ENCODE measurements at regions not wholly inside any gene's neighbourhood (a gene's known extent, or its start where the extent isn't known, plus 50 kb on each side); places are given as distances from the start of the nearest gene placed in this dataset.

DNA sequence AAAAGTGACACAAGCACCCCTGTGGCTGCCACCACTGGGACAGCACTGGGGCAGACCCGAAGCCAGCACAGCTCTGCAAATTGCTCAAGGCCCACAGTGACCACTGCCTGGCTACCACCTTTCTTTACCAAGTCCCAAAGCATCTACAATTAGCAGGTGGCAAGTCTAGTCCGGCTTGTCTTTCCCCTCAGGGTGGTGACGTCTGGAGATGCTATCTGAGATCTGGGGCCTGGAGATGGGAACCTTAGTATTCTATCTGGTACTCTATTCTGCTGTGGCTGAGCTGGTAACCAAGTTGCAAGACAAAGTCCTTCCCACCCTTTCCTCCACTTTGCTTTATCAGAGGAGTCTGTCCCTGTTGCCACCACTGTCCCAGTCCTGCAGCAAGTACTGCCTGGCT, 1010.1 kb upstream of the FLRT2 start:
- ATAC-seq (ENCODE audit: insufficient read depth, low read depth) (no peak), DNase-seq (no peak)
- Histone ChIP-seq H3K4me2 (ENCODE audit: insufficient read depth, low read length) (no peak overlapping the region), H3K79me2 (ENCODE audit: insufficient read depth, low read length) (no peaks in the 10 kb centered on the region), H3K27ac (ENCODE audit: low read length) (no peak overlapping the region), H3K27me3 (ENCODE audit: insufficient read depth, low read length, poor library complexity) (no peaks in the 10 kb centered on the region), H2AFZ (ENCODE audit: low read depth, low read length) (no peak overlapping the region), H3K4me3 (ENCODE audit: low read depth in 1 of 2, low read length in 2 of 2) (no peak overlapping the region), H4K20me1 (ENCODE audit: insufficient read depth, low read length) (no peaks in the 10 kb centered on the region), H3K9ac (ENCODE audit: low read depth, low read length) (no peak overlapping the region), H3K9me3 (ENCODE audit: insufficient read depth, low read length, severe bottlenecking) (no peaks in the 10 kb centered on the region), H3K36me3 (ENCODE audit: insufficient read depth, low read length) (no peaks in the 10 kb centered on the region), H3K4me1 (ENCODE audit: insufficient read depth, low read length) (no peaks in the 10 kb centered on the region)
- no peak for TF ChIP-seq EZH2 (IDR thresholded peaks at IDR 0.05; ENCODE audit: borderline replicate concordance, low read depth, low read length, severe bottlenecking)
- TF ChIP-seq, protein P1, sequence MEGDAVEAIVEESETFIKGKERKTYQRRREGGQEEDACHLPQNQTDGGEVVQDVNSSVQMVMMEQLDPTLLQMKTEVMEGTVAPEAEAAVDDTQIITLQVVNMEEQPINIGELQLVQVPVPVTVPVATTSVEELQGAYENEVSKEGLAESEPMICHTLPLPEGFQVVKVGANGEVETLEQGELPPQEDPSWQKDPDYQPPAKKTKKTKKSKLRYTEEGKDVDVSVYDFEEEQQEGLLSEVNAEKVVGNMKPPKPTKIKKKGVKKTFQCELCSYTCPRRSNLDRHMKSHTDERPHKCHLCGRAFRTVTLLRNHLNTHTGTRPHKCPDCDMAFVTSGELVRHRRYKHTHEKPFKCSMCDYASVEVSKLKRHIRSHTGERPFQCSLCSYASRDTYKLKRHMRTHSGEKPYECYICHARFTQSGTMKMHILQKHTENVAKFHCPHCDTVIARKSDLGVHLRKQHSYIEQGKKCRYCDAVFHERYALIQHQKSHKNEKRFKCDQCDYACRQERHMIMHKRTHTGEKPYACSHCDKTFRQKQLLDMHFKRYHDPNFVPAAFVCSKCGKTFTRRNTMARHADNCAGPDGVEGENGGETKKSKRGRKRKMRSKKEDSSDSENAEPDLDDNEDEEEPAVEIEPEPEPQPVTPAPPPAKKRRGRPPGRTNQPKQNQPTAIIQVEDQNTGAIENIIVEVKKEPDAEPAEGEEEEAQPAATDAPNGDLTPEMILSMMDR (IDR thresholded peaks at IDR 0.05; ENCODE audit: borderline replicate concordance, extremely low read depth, low read length, poor library complexity, severe bottlenecking): no peak

- ATAC-seq (ENCODE audit: insufficient read depth, low read depth): no peak
- Histone ChIP-seq H3K4me1 (ENCODE audit: insufficient read depth, low read length) (no peaks in the 10 kb centered on the region), H3K4me2 (ENCODE audit: insufficient read depth, low read length) (no peak overlapping the region), H3K27ac (ENCODE audit: low read length) (no peak overlapping the region), H3K79me2 (ENCODE audit: insufficient read depth, low read length) (no peaks in the 10 kb centered on the region), H4K20me1 (ENCODE audit: insufficient read depth, low read length) (no peaks in the 10 kb centered on the region), H2AFZ (ENCODE audit: low read depth, low read length) (no peak overlapping the region), H3K4me3 (ENCODE audit: low read depth in 1 of 2, low read length in 2 of 2) (no peak overlapping the region), H3K9ac (ENCODE audit: low read depth, low read length) (no peak overlapping the region), H3K27me3 (ENCODE audit: insufficient read depth, low read length, poor library complexity) (no peaks in the 10 kb centered on the region), H3K36me3 (ENCODE audit: insufficient read depth, low read length) (no peaks in the 10 kb centered on the region), H3K9me3 (ENCODE audit: insufficient read depth, low read length, severe bottlenecking) (no peaks in the 10 kb centered on the region)
- no peak for DNase-seq
- no peak for TF ChIP-seq EZH2 (IDR thresholded peaks at IDR 0.05; ENCODE audit: borderline replicate concordance, low read depth, low read length, severe bottlenecking)
- TF ChIP-seq, protein P1 (IDR thresholded peaks at IDR 0.05; ENCODE audit: borderline replicate concordance, extremely low read depth, low read length, poor library complexity, severe bottlenecking): no peak
Measured at GRCh38 chr14:84520711-84521338, 1009.1 kb upstream of the FLRT2 start.

DNA sequence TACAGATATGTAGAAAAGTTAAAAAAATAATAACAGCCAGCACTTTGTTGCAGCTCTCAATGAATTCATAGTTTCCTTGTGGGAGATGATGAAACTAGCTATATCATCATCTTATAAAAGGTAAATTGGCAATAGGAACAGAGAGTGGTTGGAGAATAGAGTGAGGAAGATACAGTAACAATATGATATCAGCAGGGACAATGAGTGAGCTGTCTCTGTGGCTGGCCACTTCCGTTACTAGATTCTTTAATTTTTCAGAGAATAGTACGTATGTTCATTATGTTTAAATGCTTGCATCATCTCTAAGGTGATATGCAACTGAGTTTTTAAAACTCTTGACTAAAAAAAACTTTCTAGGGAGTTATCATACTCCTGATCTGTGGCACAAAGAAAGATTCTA, 1006.2 kb upstream of the FLRT2 start:
- H3K27ac ChIP-seq (ENCODE audit: low read length): no peak overlapping the region
- no peak for ATAC-seq (ENCODE audit: insufficient read depth, low read depth)
- H3K27me3 ChIP-seq (ENCODE audit: insufficient read depth, low read length, poor library complexity): no peaks in the 10 kb centered on the region
- no peak overlapping the region for H3K4me2 ChIP-seq (ENCODE audit: insufficient read depth, low read length)
- H2AFZ ChIP-seq (ENCODE audit: low read depth, low read length): no peak overlapping the region
- H3K9me3 ChIP-seq (ENCODE audit: insufficient read depth, low read length, severe bottlenecking): no peaks in the 10 kb centered on the region
- H3K9ac ChIP-seq (ENCODE audit: low read depth, low read length): no peak overlapping the region
- no peaks in the 10 kb centered on the region for H4K20me1 ChIP-seq (ENCODE audit: insufficient read depth, low read length)
- no peaks in the 10 kb centered on the region for H3K36me3 ChIP-seq (ENCODE audit: insufficient read depth, low read length)
- H3K4me1 ChIP-seq (ENCODE audit: insufficient read depth, low read length): no peaks in the 10 kb centered on the region
- no peak for DNase-seq
- H3K79me2 ChIP-seq (ENCODE audit: insufficient read depth, low read length): no peaks in the 10 kb centered on the region
- H3K4me3 ChIP-seq (ENCODE audit: low read depth in 1 of 2, low read length in 2 of 2): no peak overlapping the region
- TF ChIP-seq EZH2 (IDR thresholded peaks at IDR 0.05; ENCODE audit: borderline replicate concordance, low read depth, low read length, severe bottlenecking): no peak
- TF ChIP-seq, protein P1 (IDR thresholded peaks at IDR 0.05; ENCODE audit: borderline replicate concordance, extremely low read depth, low read length, poor library complexity, severe bottlenecking): no peak

Measured in DND-41 (cell line).